ENCODE measurements at regions not wholly inside any gene's neighbourhood (a gene's known extent, or its start where the extent isn't known, plus 50 kb on each side); places are given as distances from the start of the nearest gene placed in this dataset.

DNA sequence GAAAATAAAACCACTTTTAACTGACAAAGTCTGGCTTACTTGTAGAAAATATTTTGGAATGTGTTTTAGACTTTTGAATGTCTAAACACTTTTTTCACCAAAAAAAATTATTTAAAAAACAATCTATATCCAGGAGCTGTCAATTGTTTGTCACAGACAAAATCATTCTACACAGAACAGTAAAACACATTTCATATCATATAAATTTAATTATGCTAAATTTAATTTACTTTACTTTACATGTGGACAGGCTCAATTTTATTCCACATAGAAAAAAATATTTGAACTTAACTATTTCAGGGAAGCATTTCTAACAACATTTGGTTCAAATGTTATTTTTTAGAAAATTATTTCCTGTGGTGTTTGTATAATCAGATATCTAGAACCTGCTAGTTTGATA, 1417.0 kb downstream of the ZPLD1 start:
- TF ChIP-seq CTCF (IDR thresholded peaks at IDR 0.05; ENCODE audit: borderline replicate concordance, extremely low read depth, low read length, poor library complexity, severe bottlenecking) = no peak
- no peak for TF ChIP-seq EZH2 (IDR thresholded peaks at IDR 0.05; ENCODE audit: borderline replicate concordance, low read depth, low read length, severe bottlenecking)
